Hepatocyte (in vitro differentiated cells): ENCODE measurements at regions not wholly inside any gene's neighbourhood (a gene's known extent, or its start where the extent isn't known, plus 50 kb on each side); places are given as distances from the start of the nearest gene placed in this dataset.

ENCODE experiments used
- CTCF ChIP-seq: fragments of 200-600 bp; sonication (generic); IDR thresholded peaks from 2 replicates; pipeline ENCODE4 v1.5.1; 2016; ENCODE audit warnings: antibody characterized with exemption, mild to moderate bottlenecking; ENCODE audit not compliant: poor library complexity
- EZH2 ChIP-seq: fragments of 200-600 bp; sonication (generic); IDR thresholded peaks from 2 replicates; pipeline ENCODE4 v1.6.1; 2016; ENCODE audit warnings: antibody characterized with exemption, mild to moderate bottlenecking, borderline replicate concordance

- TF ChIP-seq CTCF (no peak), EZH2 (no peak)
Observed at GRCh38 chr10:78434886-78435285, 401.2 kb downstream of the RPS24 start.
